Neural progenitor cell (in vitro differentiated cells): ENCODE measurements at regions not wholly inside any gene's neighbourhood (a gene's known extent, or its start where the extent isn't known, plus 50 kb on each side); places are given as distances from the start of the nearest gene placed in this dataset.

ENCODE experiments used
- DNase-seq: peaks from one replicate; pipeline ENCODE4 v3.0.0-alpha.2; 2016; ENCODE audit warnings: low spot score
- H2AFZ ChIP-seq: fragments of 200-600 bp; sonication (generic); replicated peaks from 2 replicates; pipeline ENCODE4 v1.6.1; 2016; ENCODE audit warnings: antibody characterized with exemption
- H3F3A ChIP-seq: fragments of 200-600 bp; sonication (generic); 2 replicates; pipeline ENCODE4 v1.6.1; 2016; ENCODE audit warnings: antibody characterized with exemption, low read depth
- H3K27ac ChIP-seq: fragments of 200-600 bp; sonication (generic); 2 replicates; pipeline ENCODE4 v1.5.1; 2016; ENCODE audit warnings: mild to moderate bottlenecking
- H3K27me3 ChIP-seq: fragments of 200-600 bp; sonication (generic); 2 replicates; pipeline ENCODE4 v1.6.1; 2016; ENCODE audit warnings: mild to moderate bottlenecking, moderate library complexity
- H3K36me3 ChIP-seq: fragments of 200-600 bp; sonication (generic); 2 replicates; pipeline ENCODE4 v1.5.1; 2016
- H3K4me1 ChIP-seq: fragments of 200-600 bp; sonication (generic); 2 replicates; pipeline ENCODE4 v1.6.1; 2016; ENCODE audit warnings: mixed run types
- H3K4me2 ChIP-seq: fragments of 200-600 bp; sonication (generic); 2 replicates; pipeline ENCODE4 v1.6.1; 2016
- H3K4me3 ChIP-seq: fragments of 200-600 bp; sonication (generic); 2 replicates; pipeline ENCODE4 v1.5.1; 2016
- H3K79me2 ChIP-seq: fragments of 200-600 bp; sonication (generic); 2 replicates; pipeline ENCODE4 v1.6.1; 2016; ENCODE audit warnings: low read depth
- H3K9ac ChIP-seq: fragments of 200-600 bp; sonication (generic); 2 replicates; pipeline ENCODE4 v1.6.1; 2016
- H3K9me3 ChIP-seq: fragments of 200-600 bp; sonication (generic); 2 replicates; pipeline ENCODE4 v1.5.1; 2016; ENCODE audit warnings: low read depth
- H4K20me1 ChIP-seq: fragments of 200-600 bp; sonication (generic); 2 replicates; pipeline ENCODE4 v1.6.1; 2016; ENCODE audit warnings: low read depth
- H3K27ac Mint-ChIP-seq: 3 replicates; pipeline ENCODE4 v1.8.0; 2021; ENCODE audit warnings: mixed read lengths
- H3K27me3 Mint-ChIP-seq: 2 replicates; pipeline ENCODE4 v1.8.0; 2022; ENCODE audit warnings: low read depth, mild to moderate bottlenecking, inconsistent platforms, moderate library complexity, mixed read lengths; ENCODE audit not compliant: insufficient read depth
- H3K36me3 Mint-ChIP-seq: 3 replicates; pipeline ENCODE4 v1.8.0; 2021; ENCODE audit warnings: mixed read lengths
- H3K4me1 Mint-ChIP-seq: 3 replicates; pipeline ENCODE4 v1.8.0; 2021; ENCODE audit warnings: mixed read lengths
- H3K4me3 Mint-ChIP-seq: 3 replicates; pipeline ENCODE4 v1.8.0; 2021; ENCODE audit warnings: mild to moderate bottlenecking, moderate library complexity, mixed read lengths
- H3K9me3 Mint-ChIP-seq: 3 replicates; pipeline ENCODE4 v1.8.0; 2020; ENCODE audit warnings: mixed read lengths
- CTCF ChIP-seq: fragments of 200-600 bp; sonication (generic); IDR thresholded peaks from 2 replicates; pipeline ENCODE4 v1.5.1; 2017; ENCODE audit warnings: antibody characterized with exemption, mild to moderate bottlenecking
- EZH2 ChIP-seq: fragments of 200-600 bp; sonication (generic); IDR thresholded peaks from 2 replicates; pipeline ENCODE4 v1.6.1; 2017; ENCODE audit warnings: antibody characterized with exemption, mild to moderate bottlenecking, moderate library complexity
- EZH2phosphoT487 ChIP-seq: fragments of 200-600 bp; sonication (generic); IDR thresholded peaks from 2 replicates; pipeline ENCODE4 v1.6.1; 2017; ENCODE audit warnings: antibody characterized with exemption

- Histone ChIP-seq H3F3A (no peaks in the 10 kb centered on the region), H2AFZ (no peak overlapping the region), H3K27me3 (no peaks in the 10 kb centered on the region), H3K79me2 (no peaks in the 10 kb centered on the region), H3K27ac (no peak overlapping the region), H3K4me2 (no peak overlapping the region), H3K9ac (no peak overlapping the region), H3K36me3 (no peaks in the 10 kb centered on the region), H3K4me3 (no peak overlapping the region), H3K4me1 (no peaks in the 10 kb centered on the region), H4K20me1 (no peaks in the 10 kb centered on the region), H3K9me3 (no peaks in the 10 kb centered on the region)
- Mint-ChIP-seq H3K27ac (no peak overlapping the region), H3K27me3 (peaks cover 4% of the 10 kb centered on the region), H3K9me3 (no peaks in the 10 kb centered on the region), H3K4me1 (no peaks in the 10 kb centered on the region), H3K36me3 (no peaks in the 10 kb centered on the region), H3K4me3 (no peak overlapping the region)
- TF ChIP-seq EZH2 (no peak), CTCF (no peak), EZH2phosphoT487 (no peak)
- DNase-seq, result no peak
Observed at GRCh38 chr7:156224833-156225225, 412.6 kb upstream of the SHH start.

GRCh38 chr7:156223935-156224832 is 411.9 kb upstream of the SHH start:
- H3K36me3 ChIP-seq, result no peaks in the 10 kb centered on the region
- no peak for DNase-seq
- no peak overlapping the region for H3K27ac ChIP-seq
- H3F3A ChIP-seq, result no peaks in the 10 kb centered on the region
- no peaks in the 10 kb centered on the region for H3K4me1 Mint-ChIP-seq
- no peaks in the 10 kb centered on the region for H3K79me2 ChIP-seq
- no peak overlapping the region for H3K4me3 Mint-ChIP-seq
- H3K36me3 Mint-ChIP-seq, result no peaks in the 10 kb centered on the region
- no peaks in the 10 kb centered on the region for H3K4me1 ChIP-seq
- TF ChIP-seq CTCF, result no peak
- TF ChIP-seq EZH2, result no peak
- TF ChIP-seq EZH2phosphoT487, result no peak
- no peak overlapping the region for H2AFZ ChIP-seq
- H3K9me3 ChIP-seq, result no peaks in the 10 kb centered on the region
- no peaks in the 10 kb centered on the region for H3K27me3 ChIP-seq
- H3K27ac Mint-ChIP-seq, result no peak overlapping the region
- no peak overlapping the region for H3K4me3 ChIP-seq
- H3K9me3 Mint-ChIP-seq, result no peaks in the 10 kb centered on the region
- H3K27me3 Mint-ChIP-seq, result peaks cover 7% of the 10 kb centered on the region
- no peaks in the 10 kb centered on the region for H4K20me1 ChIP-seq
- no peak overlapping the region for H3K4me2 ChIP-seq
- H3K9ac ChIP-seq, result no peak overlapping the region

GRCh38 chr7:156222611-156223010 is 410.3 kb upstream of the SHH start:
- Histone ChIP-seq H3K27ac (no peak overlapping the region), H3K27me3 (no peaks in the 10 kb centered on the region), H2AFZ (no peak overlapping the region), H3K9me3 (no peaks in the 10 kb centered on the region), H3K36me3 (no peaks in the 10 kb centered on the region), H4K20me1 (no peaks in the 10 kb centered on the region), H3K4me2 (no peak overlapping the region), H3K4me3 (no peak overlapping the region), H3K9ac (no peak overlapping the region), H3K79me2 (no peaks in the 10 kb centered on the region), H3F3A (no peaks in the 10 kb centered on the region), H3K4me1 (no peaks in the 10 kb centered on the region)
- no peak for TF ChIP-seq EZH2
- no peak for TF ChIP-seq CTCF
- no peak for TF ChIP-seq EZH2phosphoT487
- Mint-ChIP-seq H3K27ac (no peak overlapping the region), H3K9me3 (no peaks in the 10 kb centered on the region), H3K27me3 (peaks cover 7% of the 10 kb centered on the region), H3K4me1 (no peaks in the 10 kb centered on the region), H3K4me3 (no peak overlapping the region), H3K36me3 (no peaks in the 10 kb centered on the region)
- no peak for DNase-seq
